HG03521 (cell line): ENCODE measurements at regions not wholly inside any gene's neighbourhood (a gene's known extent, or its start where the extent isn't known, plus 50 kb on each side); places are given as distances from the start of the nearest gene placed in this dataset.

ENCODE experiments used
- ATAC-seq: cut with Tn5 transposase; IDR thresholded peaks from one replicate; pipeline ENCODE4 v1.9.1; 2021; ENCODE audit warnings: mild to moderate bottlenecking, moderate library complexity; ENCODE audit not compliant: unreplicated experiment

DNA sequence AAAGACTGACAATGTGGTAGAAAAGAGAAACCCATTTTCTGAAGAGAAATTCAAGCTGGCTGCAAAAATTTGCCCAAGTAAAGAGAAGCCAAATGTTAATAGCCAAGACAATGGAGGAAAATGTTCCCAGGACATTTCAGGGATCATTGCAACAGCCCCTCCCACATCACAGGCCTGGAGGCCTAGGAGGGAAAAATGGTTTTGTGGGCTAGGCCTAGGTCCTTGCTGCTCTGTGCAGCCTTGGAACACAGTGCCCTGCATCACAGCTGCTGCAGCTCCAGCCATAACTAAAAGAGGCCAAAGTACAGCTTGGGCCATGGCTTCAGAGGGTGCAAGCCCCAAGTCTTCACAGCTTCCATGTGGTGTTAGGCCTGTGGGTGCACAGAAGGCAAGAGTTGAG is 332.4 kb upstream of the LRIG3 start:
- no peak for ATAC-seq

DNA sequence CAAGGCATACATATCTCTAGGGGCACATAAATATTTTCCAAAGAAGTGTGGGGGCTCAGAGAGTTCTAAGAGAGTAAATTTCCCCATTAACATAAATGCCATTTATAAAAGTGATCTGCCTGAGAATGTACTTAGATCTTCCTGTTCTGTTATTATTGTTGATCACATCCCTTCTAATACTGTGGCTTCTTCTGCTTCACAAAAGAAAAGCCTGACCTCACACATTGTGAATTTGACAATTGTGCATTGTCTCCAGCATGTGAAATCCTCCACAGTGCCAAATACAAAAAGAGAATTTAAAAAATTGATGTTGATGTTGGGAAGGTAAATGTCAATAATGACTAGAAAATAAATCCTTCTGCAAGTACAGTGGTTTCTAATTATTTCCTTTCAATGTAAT is 330.5 kb upstream of the LRIG3 start:
- no peak for ATAC-seq

DNA sequence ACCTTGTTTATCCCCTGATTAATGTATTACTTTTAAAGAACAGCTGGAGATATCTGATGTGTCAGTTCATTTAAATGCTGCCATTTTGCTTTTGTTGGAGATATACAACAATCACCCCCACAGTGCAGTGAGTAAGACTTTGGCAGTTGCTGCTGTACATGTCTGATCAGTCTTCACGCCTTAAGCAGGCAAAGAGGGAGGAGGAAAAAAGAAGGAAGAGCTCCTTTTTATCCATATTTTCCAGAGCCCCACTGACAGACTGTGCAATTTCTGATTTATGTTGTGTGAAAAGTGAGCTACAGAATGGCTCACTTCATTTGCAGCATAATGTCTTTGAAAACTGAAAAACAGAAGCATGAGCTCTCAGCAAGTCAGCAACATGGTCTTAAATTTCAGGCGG is 319.7 kb upstream of the LRIG3 start:
- no peak for ATAC-seq

DNA sequence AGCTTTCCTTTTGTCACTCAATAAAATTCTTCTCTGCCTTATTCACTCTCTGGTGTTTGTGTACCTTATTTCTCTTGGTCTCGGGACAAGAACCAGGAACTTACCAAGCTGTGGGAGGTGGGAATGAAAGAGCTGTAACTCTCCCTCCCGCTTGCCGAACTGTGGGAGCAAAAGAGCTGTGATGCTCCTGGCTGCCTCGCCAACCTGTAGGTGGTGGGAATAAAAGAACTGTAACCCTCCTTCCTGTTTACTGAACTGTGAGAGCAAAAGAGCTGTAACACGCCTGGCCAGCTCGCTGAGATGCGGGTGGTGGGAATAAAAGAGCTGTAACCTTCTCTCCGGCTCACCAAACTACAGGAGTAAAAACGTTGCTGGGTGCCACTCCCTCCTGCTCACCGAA is 314.1 kb upstream of the LRIG3 start:
- ATAC-seq = no peak

DNA sequence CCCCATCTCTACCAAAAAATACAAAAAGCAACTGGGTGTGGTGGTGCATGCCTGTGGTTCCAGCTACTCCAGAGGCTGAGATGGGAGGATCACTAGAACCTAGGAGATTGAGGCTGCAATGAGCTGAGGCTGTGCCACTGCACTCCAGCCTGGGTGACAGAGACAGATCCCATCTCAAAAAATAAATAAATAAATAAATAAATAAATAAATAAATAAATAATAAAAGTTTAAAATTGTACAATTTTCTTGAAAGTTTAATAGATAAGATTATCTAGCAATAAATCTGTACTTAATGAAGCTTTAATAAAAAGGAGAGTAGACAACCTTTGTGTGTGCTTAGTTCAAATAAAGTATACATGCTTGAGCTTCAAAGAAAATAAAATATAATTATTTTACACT is 310.0 kb upstream of the LRIG3 start:
- no peak for ATAC-seq

DNA sequence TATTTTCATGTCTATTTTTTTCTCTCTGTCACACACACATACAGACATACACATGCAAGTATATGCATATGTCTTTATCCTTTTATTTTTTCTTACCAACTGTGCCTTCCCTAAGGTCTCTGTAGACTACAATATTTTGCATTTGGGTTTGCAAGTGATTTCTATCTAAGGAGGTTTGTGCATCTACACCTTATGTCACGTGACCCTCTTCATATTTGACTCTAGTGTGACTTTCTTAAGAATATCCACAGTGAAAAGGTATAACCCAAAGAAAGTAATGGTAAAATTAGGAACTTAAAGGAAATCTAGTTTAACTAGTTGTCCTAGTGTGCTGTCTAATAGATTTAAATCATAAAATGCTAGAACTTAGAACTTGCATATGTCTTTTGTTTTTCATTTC is 298.8 kb upstream of the LRIG3 start:
- no peak for ATAC-seq

DNA sequence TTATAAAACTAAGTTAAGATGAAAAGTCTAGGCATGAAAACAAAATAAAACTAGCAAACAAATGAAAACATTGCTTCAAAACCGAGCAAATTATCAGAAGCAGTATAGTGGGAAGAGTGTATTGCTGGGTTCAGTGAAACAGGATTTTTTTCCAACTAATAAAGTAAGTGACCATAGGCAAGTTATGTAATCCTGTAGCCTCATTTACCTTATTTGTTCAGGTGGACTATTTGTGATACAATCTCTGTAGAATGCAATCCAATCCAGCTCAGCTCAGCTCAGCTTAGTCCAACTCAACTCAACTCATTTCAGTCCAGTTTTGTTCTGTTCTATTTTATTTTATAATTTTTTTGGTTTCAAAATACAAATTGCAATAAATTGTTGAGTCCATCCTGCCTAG is 276.7 kb upstream of the LRIG3 start:
- no peak for ATAC-seq

DNA sequence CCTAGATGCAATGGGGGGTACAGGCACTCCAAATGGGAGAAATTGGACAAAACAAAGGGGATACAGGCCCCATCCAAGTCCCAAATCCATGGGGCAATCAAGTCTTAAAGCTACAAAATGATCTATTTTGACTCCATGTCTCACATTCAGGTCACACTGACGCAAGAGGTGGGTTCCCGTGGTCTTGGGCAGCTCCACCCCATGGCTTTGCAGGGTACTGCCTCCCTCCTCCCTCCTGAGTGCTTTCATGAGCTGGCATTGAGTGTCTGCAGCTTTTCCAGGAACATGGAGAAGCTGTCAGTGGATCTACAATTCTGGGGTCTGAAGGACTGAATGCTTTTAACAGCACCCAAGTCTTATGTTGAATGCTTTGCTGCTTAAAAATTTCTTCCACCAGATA is 274.5 kb upstream of the LRIG3 start:
- no peak for ATAC-seq

DNA sequence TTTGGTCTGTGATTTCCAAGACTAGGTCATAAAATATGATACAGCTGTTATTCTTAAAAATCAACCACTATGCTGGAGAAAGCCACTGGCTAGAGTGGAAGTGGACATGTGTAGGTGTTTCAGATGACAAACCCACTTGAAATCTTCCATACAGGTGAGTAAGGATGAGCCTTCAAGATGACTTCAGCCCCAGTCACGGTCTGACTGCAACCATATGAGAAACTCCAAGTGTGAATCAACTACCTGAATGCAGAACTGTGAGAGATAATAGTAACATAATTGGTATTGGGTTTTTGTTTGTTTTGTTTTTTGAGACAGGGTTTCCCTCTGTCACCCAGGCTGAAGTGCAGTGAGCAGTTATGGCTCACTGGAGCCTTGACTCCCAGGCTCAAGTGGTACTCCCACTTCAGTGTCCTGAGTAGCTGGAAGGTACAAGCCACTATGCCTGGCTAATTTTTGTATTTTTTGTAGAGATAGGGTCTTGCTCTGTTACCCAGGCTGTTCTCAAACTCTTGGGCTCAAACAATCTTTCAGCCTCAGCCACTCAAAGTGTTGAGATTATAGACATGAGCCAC is 273.3 kb upstream of the LRIG3 start:
- no peak for ATAC-seq

DNA sequence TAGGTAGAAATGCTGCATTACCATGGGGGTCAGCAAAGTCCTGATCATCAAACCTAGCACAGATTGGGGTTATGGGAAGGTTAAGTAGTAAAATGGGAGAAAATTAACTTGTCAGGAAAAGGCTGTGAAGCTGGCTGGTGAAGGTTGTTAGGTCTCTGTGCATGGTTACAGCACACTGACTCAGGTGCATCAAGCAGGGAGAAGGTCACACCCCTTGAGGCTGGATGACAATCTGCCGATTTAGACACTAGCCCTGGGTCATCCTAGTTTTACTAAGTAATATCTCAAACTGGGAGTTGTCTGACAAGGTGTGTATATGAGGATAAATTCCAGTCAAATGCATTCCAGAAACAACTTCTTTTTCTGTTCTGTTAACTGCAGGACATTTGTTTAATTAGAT is 271.1 kb upstream of the LRIG3 start:
- ATAC-seq = no peak

DNA sequence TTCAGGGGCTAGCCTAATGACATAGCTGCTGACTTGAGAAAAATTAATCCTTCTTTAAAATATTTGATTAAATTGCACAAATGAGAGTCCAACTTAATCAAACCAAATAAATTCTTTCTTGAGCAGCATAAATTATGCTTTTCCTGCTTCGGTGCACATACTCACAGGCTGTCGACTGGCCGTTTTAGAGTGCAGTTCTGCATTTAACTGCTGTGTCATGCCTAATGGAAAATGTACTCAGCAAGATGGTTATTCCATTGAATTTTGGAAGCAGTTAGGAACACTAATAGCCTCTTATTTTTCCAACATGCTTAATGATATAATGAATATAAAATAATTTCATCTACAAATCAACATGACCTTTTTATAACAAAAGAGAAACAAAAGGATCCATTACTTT is 266.1 kb upstream of the LRIG3 start:
- ATAC-seq = no peak

DNA sequence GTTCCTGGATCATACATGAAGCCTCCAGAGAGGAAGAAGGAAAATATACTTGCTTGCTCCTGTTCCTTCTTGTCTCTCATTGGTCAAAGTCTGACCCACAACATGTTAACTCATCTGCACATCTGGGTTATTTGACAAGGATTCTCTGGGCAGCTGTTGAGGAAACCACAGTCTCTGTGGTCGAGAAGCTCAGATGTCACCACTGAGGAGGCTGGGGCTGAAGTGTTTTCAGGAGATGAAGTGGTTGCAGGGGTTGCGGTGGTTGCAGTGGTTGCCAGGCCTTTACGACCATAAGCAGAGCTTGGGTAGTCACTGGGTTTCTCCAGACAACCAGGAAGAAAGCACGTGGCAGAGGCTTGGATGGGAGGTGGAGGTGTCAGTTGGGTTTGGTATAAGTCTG is 265.0 kb upstream of the LRIG3 start:
- ATAC-seq = no peak

DNA sequence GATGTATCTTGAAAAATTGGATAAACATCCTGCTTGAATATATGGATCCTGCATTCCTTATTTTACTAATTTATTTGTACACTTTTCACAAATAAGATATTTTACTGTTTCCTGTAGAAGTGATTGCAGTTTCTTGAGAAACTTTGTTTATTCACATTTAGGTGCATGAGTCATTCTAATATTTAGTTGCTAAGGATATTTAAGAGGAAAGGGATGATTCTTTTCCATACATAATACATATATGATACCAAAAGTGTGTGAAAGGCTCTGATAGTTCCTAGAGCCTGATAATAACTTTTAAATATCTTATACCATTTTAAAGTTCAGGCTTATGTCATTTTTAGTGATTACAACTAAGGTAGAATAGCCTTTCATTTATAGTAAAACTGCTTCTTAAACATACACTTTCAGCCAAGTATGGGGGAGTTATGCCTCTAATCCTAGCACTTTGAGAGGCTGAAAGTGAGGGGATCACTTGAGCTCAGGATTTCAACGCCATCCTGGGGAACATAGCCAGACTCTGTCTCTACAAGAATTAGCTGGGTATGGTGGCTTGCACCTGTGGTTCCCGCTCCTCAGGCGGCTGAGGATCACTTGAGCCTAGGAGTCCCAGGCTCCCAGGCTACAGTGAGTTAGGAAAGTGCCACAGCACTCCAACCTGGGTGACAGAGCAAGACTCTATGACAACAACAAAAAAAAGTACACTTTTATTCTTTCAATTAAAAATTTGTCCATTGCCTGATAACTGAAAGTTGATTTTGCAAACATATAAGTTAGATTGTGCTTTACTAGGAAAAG is 262.6 kb upstream of the LRIG3 start:
- ATAC-seq = no peak

DNA sequence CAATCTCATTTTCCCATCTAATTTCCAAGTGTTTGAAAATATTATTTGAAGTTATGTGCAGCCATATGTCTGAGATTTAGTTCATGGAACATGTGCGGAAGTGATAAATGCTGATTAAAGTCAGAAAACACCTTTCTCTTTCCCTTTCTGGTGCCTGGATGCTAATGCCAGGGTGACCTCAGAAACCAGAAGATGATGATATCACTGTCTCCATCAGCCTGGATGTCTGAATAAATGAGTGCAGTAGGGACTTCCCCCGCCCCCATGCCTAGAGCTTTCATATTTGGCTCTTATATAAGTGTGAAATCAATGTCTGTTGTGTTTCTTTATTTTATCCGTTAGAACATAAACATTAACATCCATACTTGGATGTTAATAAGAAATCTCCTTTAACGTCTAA is 261.9 kb upstream of the LRIG3 start:
- ATAC-seq = no peak

DNA sequence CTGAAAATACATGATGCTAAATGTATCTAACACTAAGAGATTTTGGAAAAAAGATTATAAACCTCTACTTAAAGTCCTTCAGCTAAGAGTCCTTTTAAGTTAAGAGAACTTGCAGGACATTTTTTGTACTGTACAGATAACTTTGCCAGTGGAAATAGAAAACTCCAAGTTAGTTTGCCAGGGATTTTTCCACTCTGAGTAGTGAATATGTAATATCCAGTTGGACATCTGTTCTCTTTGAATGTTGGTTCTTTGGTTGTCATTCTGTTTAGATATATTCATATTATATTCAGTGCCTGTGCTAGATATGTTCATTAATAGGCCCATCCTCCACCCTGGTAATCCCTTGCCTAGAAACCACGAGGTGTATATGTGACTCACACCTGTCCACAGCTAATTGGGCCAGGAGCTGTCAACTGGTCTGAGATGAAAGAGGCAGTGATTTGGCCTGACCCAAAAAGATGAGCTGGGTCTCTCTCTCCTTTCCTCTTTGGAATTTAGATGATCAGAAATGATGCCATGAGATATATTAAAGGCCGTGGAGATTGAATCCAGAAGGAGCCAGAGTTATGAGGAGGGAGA is 261.0 kb upstream of the LRIG3 start:
- no peak for ATAC-seq

DNA sequence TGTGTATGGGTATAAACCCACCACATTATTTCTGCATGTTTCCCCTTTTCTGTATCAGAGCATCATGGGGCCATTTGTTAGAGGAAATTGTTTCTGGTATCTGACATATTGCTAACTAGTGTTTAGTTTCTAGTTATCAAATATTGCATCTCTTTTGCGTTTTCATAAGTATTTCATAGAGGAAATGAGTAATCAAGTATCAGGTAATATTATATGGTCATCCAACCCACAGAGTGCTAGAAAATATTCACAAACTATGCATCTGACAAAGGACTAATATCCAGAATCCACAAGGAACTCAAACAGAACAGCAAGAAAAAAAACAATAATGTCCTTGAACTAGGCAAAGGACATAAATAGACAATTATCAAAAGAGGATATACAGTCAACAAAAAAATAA is 258.9 kb upstream of the LRIG3 start:
- no peak for ATAC-seq

DNA sequence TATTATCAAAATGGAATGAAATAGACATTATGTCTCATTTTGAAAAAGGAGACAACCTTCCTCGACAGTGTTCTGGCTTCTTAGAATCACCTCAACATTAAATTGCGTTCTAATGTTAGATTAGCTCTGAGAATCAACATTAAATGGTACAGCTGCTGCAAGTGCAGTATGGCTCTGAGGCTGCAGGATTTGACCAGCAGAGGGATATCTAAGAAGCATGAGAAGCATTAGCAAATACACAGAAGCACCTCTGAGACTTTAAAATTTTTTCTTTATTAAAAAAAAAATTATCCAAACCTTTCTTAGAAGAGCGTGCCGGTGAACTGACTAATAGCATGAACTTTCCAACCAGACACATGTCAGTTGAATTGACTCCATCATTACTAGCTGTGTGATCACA is 253.4 kb upstream of the LRIG3 start:
- ATAC-seq = no peak

DNA sequence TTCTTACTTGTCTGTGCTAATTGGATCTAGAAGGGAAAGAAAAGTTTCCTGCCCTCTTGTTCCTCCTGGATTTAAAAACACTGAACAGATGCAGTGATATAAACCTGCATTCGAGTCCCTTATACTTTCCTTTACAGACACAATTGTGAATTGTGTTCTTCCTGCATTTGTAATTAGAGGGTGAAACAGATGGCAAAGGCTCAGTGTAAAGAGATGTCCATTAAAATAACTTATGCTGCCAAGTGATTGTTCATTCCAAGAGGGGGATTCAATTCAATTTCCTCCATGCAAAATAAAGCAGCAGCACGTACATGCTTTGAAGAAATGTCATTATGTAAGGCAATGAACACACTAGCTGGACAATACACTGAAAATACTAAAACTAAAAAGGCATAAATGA is 248.3 kb upstream of the LRIG3 start:
- no peak for ATAC-seq

DNA sequence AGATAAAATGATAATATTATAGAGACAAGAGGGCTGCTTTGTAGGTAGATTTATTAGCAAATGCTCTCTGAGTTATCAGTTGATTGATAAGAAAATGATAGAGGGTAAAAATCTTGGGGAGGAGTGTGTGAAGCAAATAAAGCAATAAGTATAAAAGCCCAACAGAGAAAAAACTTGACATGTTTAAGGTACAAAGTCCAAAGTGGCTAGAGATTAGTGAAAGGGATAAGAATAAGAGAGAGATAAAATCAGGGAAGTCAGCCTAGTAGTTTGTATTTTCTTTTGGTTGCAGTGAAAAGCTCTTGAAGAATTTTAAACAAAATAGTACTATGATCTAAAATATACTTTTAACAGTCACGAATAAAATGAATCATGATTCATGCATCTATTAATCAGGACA is 246.2 kb upstream of the LRIG3 start:
- ATAC-seq = no peak

DNA sequence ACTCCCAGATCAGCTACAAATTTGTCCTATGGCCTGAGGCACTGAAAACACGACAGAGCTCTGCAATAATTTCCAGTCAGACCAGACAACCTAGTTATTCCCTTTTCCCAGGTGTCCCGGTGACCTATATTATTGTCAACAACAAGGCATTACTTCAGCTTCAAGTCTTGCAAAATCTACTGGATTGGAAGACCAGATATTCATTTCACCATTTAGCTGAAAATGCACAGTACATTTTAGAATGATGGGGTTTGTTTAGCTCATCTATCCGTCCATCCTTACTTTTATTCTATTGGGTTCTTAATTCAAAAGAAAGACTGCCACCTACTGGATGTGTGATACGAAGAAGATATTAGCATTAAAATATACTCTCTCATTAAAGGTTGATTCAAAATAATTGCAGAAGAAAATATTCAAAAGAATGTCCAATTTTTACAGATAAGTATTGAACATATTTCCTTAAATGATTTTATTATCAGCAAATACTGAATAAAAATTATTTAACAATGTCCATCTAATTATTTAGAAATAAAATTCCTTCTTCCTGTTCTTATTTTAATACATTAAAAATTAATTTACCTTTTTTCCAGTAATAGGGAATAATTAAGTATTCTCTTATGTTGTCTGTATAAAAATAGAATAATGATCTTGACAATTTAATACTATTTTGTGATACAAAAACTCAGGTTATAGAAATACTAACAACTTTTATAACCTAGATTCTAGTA is 244.9 kb upstream of the LRIG3 start:
- ATAC-seq = no peak

DNA sequence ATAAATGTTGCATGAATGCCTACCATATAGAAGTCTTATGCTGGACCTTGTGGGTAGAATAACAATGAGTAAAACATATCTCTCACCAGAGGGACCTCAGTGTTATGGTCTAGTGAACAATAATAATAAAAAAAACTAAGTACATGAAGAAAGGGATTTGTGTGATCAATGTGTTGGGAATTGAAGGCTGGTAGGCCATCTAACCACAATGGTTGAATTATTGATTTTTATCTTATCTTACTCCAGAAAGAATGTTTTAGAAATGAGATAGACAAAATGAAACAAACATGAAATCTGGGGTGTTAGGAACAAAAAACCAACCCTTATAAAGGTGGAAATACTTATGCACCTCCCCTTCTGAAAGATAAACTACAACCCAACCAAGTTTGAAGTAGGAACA is 243.9 kb upstream of the LRIG3 start:
- ATAC-seq = no peak

DNA sequence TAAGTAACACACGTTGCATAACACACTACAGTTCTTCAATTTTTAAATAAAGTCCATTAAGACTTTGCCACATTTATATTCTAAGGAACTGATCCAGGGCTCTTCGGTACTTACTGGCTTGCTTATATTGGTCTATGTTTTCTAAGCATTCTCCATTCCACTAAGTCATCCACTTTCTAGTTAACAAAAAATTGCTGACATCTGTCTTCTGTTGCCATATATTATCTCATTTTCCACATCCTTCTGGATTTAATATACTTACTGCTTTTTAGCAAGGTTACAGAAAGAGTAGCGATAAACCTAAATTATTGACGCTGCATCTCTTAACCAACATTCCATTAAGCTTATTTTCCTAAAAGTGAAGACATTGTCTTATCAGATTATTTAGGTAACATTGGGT is 238.4 kb upstream of the LRIG3 start:
- no peak for ATAC-seq
